Osteoblast (primary cell): ENCODE measurements at regions not wholly inside any gene's neighbourhood (a gene's known extent, or its start where the extent isn't known, plus 50 kb on each side); places are given as distances from the start of the nearest gene placed in this dataset.

ENCODE experiments used
- DNase-seq: peaks from one replicate; pipeline ENCODE4 v3.0.0; 2011; ENCODE audit warnings: low spot score, mixed read lengths; ENCODE audit not compliant: insufficient read length; ENCODE audit errors: missing footprints
- H2AFZ ChIP-seq: 2 replicates; pipeline ENCODE4 v1.6.0; 2011; ENCODE audit warnings: mild to moderate bottlenecking, low read length
- H3K27ac ChIP-seq: 2 replicates; pipeline ENCODE4 v1.5.1; 2011; ENCODE audit warnings: mild to moderate bottlenecking, low read depth, low read length, moderate library complexity
- H3K27me3 ChIP-seq: 2 replicates; pipeline ENCODE4 v1.6.0; 2012; ENCODE audit warnings: mild to moderate bottlenecking, control low read depth, inconsistent platforms, low read length, moderate library complexity; ENCODE audit not compliant: insufficient read depth
- H3K36me3 ChIP-seq: 2 replicates; pipeline ENCODE4 v1.5.1; 2011; ENCODE audit warnings: mild to moderate bottlenecking, low read length, control low read depth, moderate library complexity; ENCODE audit not compliant: insufficient read depth
- H3K4me1 ChIP-seq: 2 replicates; pipeline ENCODE4 v1.5.1; 2011; ENCODE audit warnings: mild to moderate bottlenecking, low read length, control low read depth, moderate library complexity; ENCODE audit not compliant: insufficient read depth
- H3K4me2 ChIP-seq: 2 replicates; pipeline ENCODE4 v1.6.0; 2011; ENCODE audit warnings: mild to moderate bottlenecking, low read length; ENCODE audit not compliant: insufficient read depth
- H3K4me3 ChIP-seq: fragments of 200-600 bp; sonication (generic); 3 replicates; pipeline ENCODE4 v1.5.1; 2012; ENCODE audit warnings: mild to moderate bottlenecking, low read length, inconsistent platforms; ENCODE audit not compliant: insufficient read depth
- H3K79me2 ChIP-seq: 2 replicates; pipeline ENCODE4 v1.6.0; 2012; ENCODE audit warnings: mild to moderate bottlenecking, low read length, control low read depth, inconsistent platforms; ENCODE audit not compliant: insufficient read depth
- H3K9me3 ChIP-seq: 2 replicates; pipeline ENCODE4 v1.5.1; 2011; ENCODE audit warnings: low read depth, low read length, control low read depth
- H4K20me1 ChIP-seq: 2 replicates; pipeline ENCODE4 v1.6.0; 2012; ENCODE audit warnings: mild to moderate bottlenecking, low read length, control low read depth; ENCODE audit not compliant: insufficient read depth
- CTCF ChIP-seq: IDR thresholded peaks from 2 replicates; pipeline ENCODE4 v1.5.1; 2011; ENCODE audit warnings: mild to moderate bottlenecking, low read depth, low read length, moderate library complexity; ENCODE audit errors: extremely low read depth

- H3K79me2 ChIP-seq, result no peaks in the 10 kb centered on the region
- TF ChIP-seq CTCF, result no peak
- DNase-seq, result no peak
- no peak overlapping the region for H3K4me3 ChIP-seq
- no peaks in the 10 kb centered on the region for H3K27me3 ChIP-seq
- no peak overlapping the region for H3K27ac ChIP-seq
- no peaks in the 10 kb centered on the region for H3K4me1 ChIP-seq
- no peaks in the 10 kb centered on the region for H4K20me1 ChIP-seq
- H3K36me3 ChIP-seq, result no peaks in the 10 kb centered on the region
- no peak overlapping the region for H2AFZ ChIP-seq
- peaks cover 5% of the 10 kb centered on the region for H3K9me3 ChIP-seq
- no peak overlapping the region for H3K4me2 ChIP-seq
Observed at GRCh38 chr4:132266374-132266773, 882.7 kb upstream of the PCDH10 start.

- no peak for DNase-seq
- Histone ChIP-seq H3K4me1 (no peaks in the 10 kb centered on the region), H3K79me2 (no peaks in the 10 kb centered on the region), H3K36me3 (no peaks in the 10 kb centered on the region), H3K27me3 (no peaks in the 10 kb centered on the region), H4K20me1 (no peaks in the 10 kb centered on the region), H2AFZ (no peak overlapping the region), H3K4me3 (no peak overlapping the region), H3K4me2 (no peak overlapping the region), H3K27ac (no peak overlapping the region), H3K9me3 (peaks cover 5% of the 10 kb centered on the region)
- no peak for TF ChIP-seq CTCF
Observed at GRCh38 chr4:132267321-132267720, 881.8 kb upstream of the PCDH10 start.

GRCh38 chr4:132269303-132269990 lies 879.6 kb upstream of the PCDH10 start:
- Histone ChIP-seq H3K4me1 (no peaks in the 10 kb centered on the region), H3K9me3 (peaks cover 5% of the 10 kb centered on the region), H3K27me3 (no peaks in the 10 kb centered on the region), H3K79me2 (no peaks in the 10 kb centered on the region), H3K36me3 (no peaks in the 10 kb centered on the region), H3K4me3 (no peak overlapping the region), H3K27ac (no peak overlapping the region), H4K20me1 (no peaks in the 10 kb centered on the region), H2AFZ (no peak overlapping the region), H3K4me2 (no peak overlapping the region)
- TF ChIP-seq CTCF, result no peak
- DNase-seq, result no peak

- Histone ChIP-seq H3K4me1 (no peaks in the 10 kb centered on the region), H3K27me3 (no peaks in the 10 kb centered on the region), H3K9me3 (peaks cover 2% of the 10 kb centered on the region), H4K20me1 (no peaks in the 10 kb centered on the region), H2AFZ (no peak overlapping the region), H3K36me3 (no peaks in the 10 kb centered on the region), H3K4me3 (no peak overlapping the region), H3K79me2 (no peaks in the 10 kb centered on the region), H3K4me2 (no peak overlapping the region), H3K27ac (no peak overlapping the region)
- DNase-seq, result no peak
- no peak for TF ChIP-seq CTCF
Observed at GRCh38 chr4:132275583-132276121, 873.4 kb upstream of the PCDH10 start.
